ENCODE measurements at regions not wholly inside any gene's neighbourhood (a gene's known extent, or its start where the extent isn't known, plus 50 kb on each side); places are given as distances from the start of the nearest gene placed in this dataset.

- Histone ChIP-seq H3K9me3 (ENCODE audit: control insufficient read depth, insufficient read depth, low read depth, low read length) (no peaks in the 10 kb centered on the region), H3K79me2 (ENCODE audit: control insufficient read depth, insufficient read depth, low read length) (no peaks in the 10 kb centered on the region), H3K4me3 (replicated peaks in 1 of 4; ENCODE audit: control extremely low read depth in 1 of 4, insufficient read depth in 1 of 4, low read depth in 3 of 4, low read length in 4 of 4) (no peak overlapping the region), H4K20me1 (ENCODE audit: control insufficient read depth, extremely low read depth, insufficient read depth, low read length) (no peaks in the 10 kb centered on the region), H3K4me2 (ENCODE audit: extremely low read depth, insufficient read depth, low read length) (no peak overlapping the region), H3K27me3 (ENCODE audit: control insufficient read depth, insufficient read depth, low read length) (no peaks in the 10 kb centered on the region), H3K27ac (ENCODE audit: insufficient read depth, low read length) (no peak overlapping the region), H2AFZ (ENCODE audit: low read length) (no peak overlapping the region), H3K9ac (ENCODE audit: insufficient read depth, low read length) (no peak overlapping the region), H3K36me3 (ENCODE audit: control insufficient read depth, insufficient read depth, low read length) (no peaks in the 10 kb centered on the region), H3K4me1 (ENCODE audit: control insufficient read depth, extremely low read depth, insufficient read depth, low read length) (peaks cover 6% of the 10 kb centered on the region)
- DNase-seq (ENCODE audit: low read depth in 2 of 2) = no peak
- TF ChIP-seq EZH2 (IDR thresholded peaks at IDR 0.05; ENCODE audit: low read length, missing control alignments) (no peak), CTCF (conservative IDR thresholded peaks at IDR 0.05 in 1 of 2, IDR thresholded peaks at IDR 0.05 in 1 of 2; ENCODE audit: low read depth in 1 of 2, low read length in 2 of 2) (no peak)
Measured at GRCh38 chr17:13426991-13427390, 174.7 kb downstream of the HS3ST3A1 start.

- Histone ChIP-seq H3K79me2 (ENCODE audit: control insufficient read depth, insufficient read depth, low read length) (no peaks in the 10 kb centered on the region), H3K9me3 (ENCODE audit: control insufficient read depth, insufficient read depth, low read depth, low read length) (no peaks in the 10 kb centered on the region), H3K4me3 (replicated peaks in 1 of 4; ENCODE audit: control extremely low read depth in 1 of 4, insufficient read depth in 1 of 4, low read depth in 3 of 4, low read length in 4 of 4) (no peak overlapping the region), H3K36me3 (ENCODE audit: control insufficient read depth, insufficient read depth, low read length) (no peaks in the 10 kb centered on the region), H3K4me1 (ENCODE audit: control insufficient read depth, extremely low read depth, insufficient read depth, low read length) (peaks cover 15% of the 10 kb centered on the region), H3K4me2 (ENCODE audit: extremely low read depth, insufficient read depth, low read length) (no peak overlapping the region), H4K20me1 (ENCODE audit: control insufficient read depth, extremely low read depth, insufficient read depth, low read length) (no peaks in the 10 kb centered on the region), H3K27me3 (ENCODE audit: control insufficient read depth, insufficient read depth, low read length) (no peaks in the 10 kb centered on the region), H3K9ac (ENCODE audit: insufficient read depth, low read length) (no peak overlapping the region), H3K27ac (ENCODE audit: insufficient read depth, low read length) (no peak overlapping the region), H2AFZ (ENCODE audit: low read length) (no peak overlapping the region)
- DNase-seq (ENCODE audit: low read depth in 2 of 2) = no peak
- TF ChIP-seq EZH2 (IDR thresholded peaks at IDR 0.05; ENCODE audit: low read length, missing control alignments) = no peak
- no peak for TF ChIP-seq CTCF (conservative IDR thresholded peaks at IDR 0.05 in 1 of 2, IDR thresholded peaks at IDR 0.05 in 1 of 2; ENCODE audit: low read depth in 1 of 2, low read length in 2 of 2)
Measured at GRCh38 chr17:13425390-13425789, 176.3 kb downstream of the HS3ST3A1 start.

- H3K27ac ChIP-seq (ENCODE audit: insufficient read depth, low read length) = no peak overlapping the region
Measured at GRCh38 chr17:13421581-13422130, 180.1 kb downstream of the HS3ST3A1 start.

More at GRCh38 chr17:13421581-13422130, 180.1 kb downstream of the HS3ST3A1 start:
- H3K27me3 ChIP-seq (ENCODE audit: control insufficient read depth, insufficient read depth, low read length) = no peaks in the 10 kb centered on the region
- peak in 1 of 2 donors; percentile 10 for DNase-seq (ENCODE audit: low read depth in 2 of 2)
- no peaks in the 10 kb centered on the region for H3K9me3 ChIP-seq (ENCODE audit: control insufficient read depth, insufficient read depth, low read depth, low read length)
- H4K20me1 ChIP-seq (ENCODE audit: control insufficient read depth, extremely low read depth, insufficient read depth, low read length) = no peaks in the 10 kb centered on the region
- no peak overlapping the region for H3K9ac ChIP-seq (ENCODE audit: insufficient read depth, low read length)
- H2AFZ ChIP-seq (ENCODE audit: low read length) = no peak overlapping the region
- no peak overlapping the region for H3K4me3 ChIP-seq (replicated peaks in 1 of 4; ENCODE audit: control extremely low read depth in 1 of 4, insufficient read depth in 1 of 4, low read depth in 3 of 4, low read length in 4 of 4)
- peaks cover 19% of the 10 kb centered on the region for H3K4me1 ChIP-seq (ENCODE audit: control insufficient read depth, extremely low read depth, insufficient read depth, low read length)
- H3K4me2 ChIP-seq (ENCODE audit: extremely low read depth, insufficient read depth, low read length) = no peak overlapping the region
- no peaks in the 10 kb centered on the region for H3K79me2 ChIP-seq (ENCODE audit: control insufficient read depth, insufficient read depth, low read length)
- H3K36me3 ChIP-seq (ENCODE audit: control insufficient read depth, insufficient read depth, low read length) = no peaks in the 10 kb centered on the region
- no peak for TF ChIP-seq CTCF (conservative IDR thresholded peaks at IDR 0.05 in 1 of 2, IDR thresholded peaks at IDR 0.05 in 1 of 2; ENCODE audit: low read depth in 1 of 2, low read length in 2 of 2)
- TF ChIP-seq EZH2 (IDR thresholded peaks at IDR 0.05; ENCODE audit: low read length, missing control alignments) = no peak

Data from fibroblast of lung (primary cell).